GM12878 (cell line): ENCODE measurements at regions not wholly inside any gene's neighbourhood (a gene's known extent, or its start where the extent isn't known, plus 50 kb on each side); places are given as distances from the start of the nearest gene placed in this dataset.

Experiments used
- ATAC-seq: fragments of 200-7000 bp; cut with Tn5 transposase; 3 replicates; pipeline ENCODE4 v1.9.1; 2020; ENCODE audit warnings: mild to moderate bottlenecking, moderate library complexity
- BruUV-seq: library from RNA; stranded (reverse); fragments of 400-500 nt; replicated peaks from 2 replicates; lab custom pipeline; 2021; lab: Mats Ljungman, UMichigan
- CTCF ChIA-PET: fragments of 300-600 bp; sonication (Branson Sonifier 250); formaldehyde crosslinking; extraction: SDS; loops from one replicate; lab custom pipeline; 2021; ENCODE audit warnings: inconsistent platforms; lab: Yijun Ruan, JAX
- POLR2A ChIA-PET: fragments of 350-600 bp; formaldehyde crosslinking; extraction: SDS; loops from one replicate; lab custom pipeline; 2021; ENCODE audit warnings: inconsistent platforms; lab: Charles Lee
- RAD21 ChIA-PET: fragments of 300-600 bp; sonication (Branson Sonifier 250); formaldehyde crosslinking; loops from one replicate; lab custom pipeline; 2023; ENCODE audit warnings: antibody characterized with exemption; ENCODE audit not compliant: unreplicated experiment; lab: Charles Lee
- SMC1A ChIA-PET: fragments of 300-600 bp; sonication (Branson Sonifier 250); formaldehyde crosslinking; loops from one replicate; lab custom pipeline; 2023; ENCODE audit not compliant: unreplicated experiment, uncharacterized antibody; lab: Charles Lee
- DNase-seq: peaks from one replicate; pipeline ENCODE4 v3.0.0-alpha.2; 2011; ENCODE audit warnings: low read depth, low spot score
- FAIRE-seq: peaks from 3 replicates; lab custom pipeline; 2011; peaks lifted over from hg19 to GRCh38; lab: Jason Lieb, UNC
- H2AFZ ChIP-seq: 2 replicates; pipeline ENCODE4 v1.6.0; 2011; ENCODE audit warnings: low read depth, low read length, control low read depth; ENCODE audit not compliant: control insufficient read depth
- H3K27ac ChIP-seq: 2 replicates; pipeline ENCODE4 v1.5.1; 2011; ENCODE audit warnings: control low read depth; ENCODE audit not compliant: control insufficient read depth, insufficient read depth
- H3K27me3 ChIP-seq, 2 experiments: replicated peaks in 1 of 2; 2 replicates each; pipeline versions ENCODE4 v1.6.0 to v1.6.1; 2011; ENCODE audit warnings: low read length in 1 of 2; ENCODE audit not compliant: control insufficient read depth in 2 of 2, insufficient read depth in 2 of 2
- H3K36me3 ChIP-seq, 2 experiments: 2 replicates each; pipeline ENCODE4 v1.5.1; 2011; ENCODE audit warnings: low read length in 1 of 2; ENCODE audit not compliant: control insufficient read depth in 2 of 2, insufficient read depth in 2 of 2
- H3K4me1 ChIP-seq: 2 replicates; pipeline ENCODE4 v1.6.1; 2011; ENCODE audit warnings: mild to moderate bottlenecking, low read length, moderate library complexity, mixed read lengths; ENCODE audit not compliant: control insufficient read depth, insufficient read depth
- H3K4me2 ChIP-seq: 2 replicates; pipeline ENCODE4 v1.6.0; 2011; ENCODE audit warnings: control low read depth; ENCODE audit not compliant: control insufficient read depth, insufficient read depth
- H3K4me3 ChIP-seq: fragments of 200-600 bp; sonication (generic); 2 replicates; pipeline ENCODE4 v1.5.1; 2016
- H3K79me2 ChIP-seq: 2 replicates; pipeline ENCODE4 v1.6.0; 2011; ENCODE audit warnings: low read length; ENCODE audit not compliant: control insufficient read depth, insufficient read depth
- H3K9ac ChIP-seq: 2 replicates; pipeline ENCODE4 v1.8.0; 2011; ENCODE audit warnings: low read length, control low read depth, mixed read lengths; ENCODE audit not compliant: control insufficient read depth, insufficient read depth
- H3K9me3 ChIP-seq: replicated peaks from 3 replicates; pipeline ENCODE4 v1.5.1; 2011; ENCODE audit warnings: mild to moderate bottlenecking, low read length; ENCODE audit not compliant: control insufficient read depth, insufficient read depth
- H4K20me1 ChIP-seq: 2 replicates; pipeline ENCODE4 v1.6.0; 2011; ENCODE audit not compliant: control insufficient read depth, insufficient read depth
- ATF7 ChIP-seq: fragments of 450-650 bp; IDR thresholded peaks from 2 replicates; pipeline ENCODE4 v1.6.1; 2016; ENCODE audit warnings: low read depth, mild to moderate bottlenecking
- BMI1 ChIP-seq: fragments of 450-650 bp; IDR thresholded peaks from 2 replicates; pipeline ENCODE4 v1.6.1; 2016; ENCODE audit warnings: mild to moderate bottlenecking, moderate library complexity, borderline replicate concordance
- CREB1 ChIP-seq: IDR thresholded peaks from 2 replicates; pipeline ENCODE4 v1.6.1; 2012; ENCODE audit warnings: low read depth, mild to moderate bottlenecking, inconsistent platforms
- IKZF1 ChIP-seq: fragments of 450-650 bp; conservative IDR thresholded peaks from 2 replicates; pipeline ENCODE4 v1.6.1; 2017; ENCODE audit warnings: antibody characterized with exemption, mild to moderate bottlenecking
- NFYA ChIP-seq: IDR thresholded peaks from 2 replicates; pipeline ENCODE4 v1.6.1; 2011; ENCODE audit warnings: low read depth, mild to moderate bottlenecking, low read length, improper control_type of control experiment, borderline replicate concordance
- RAD21 ChIP-seq: IDR thresholded peaks from 2 replicates; pipeline ENCODE4 v1.6.1; 2011; ENCODE audit warnings: mild to moderate bottlenecking, low read depth, low read length, moderate library complexity; ENCODE audit not compliant: insufficient read depth
- RAD51 ChIP-seq: fragments of 450-650 bp; IDR thresholded peaks from 2 replicates; pipeline ENCODE4 v1.6.1; 2016; ENCODE audit warnings: moderate library complexity, mild to moderate bottlenecking, inconsistent platforms
- SMC3 ChIP-seq: IDR thresholded peaks from 2 replicates; pipeline ENCODE4 v1.6.1; 2011; ENCODE audit warnings: low read length, improper control_type of control experiment, borderline replicate concordance
- SREBF1 ChIP-seq: IDR thresholded peaks from 2 replicates; pipeline ENCODE4 v1.6.1; 2012; ENCODE audit warnings: mild to moderate bottlenecking, low read length
- WGBS: methylation state at CpG from one replicate; pipeline ENCODE4 v1.1.6; 2016; ENCODE audit warnings: low lambda C conversion rate; ENCODE audit not compliant: insufficient replicate concordance, insufficient coverage; ENCODE audit errors: missing lambda C conversion rate; 5-methylcytosine and 5-hydroxymethylcytosine counted together
- in situ Hi-C: fragments of 300-500 bp; cut with MboI; formaldehyde crosslinking; loops from 9 replicates; pipeline ENCODE4 v1.14.3; 2018; ENCODE audit warnings: mixed read lengths
- intact Hi-C: fragments of 100-400 bp; cut with micrococcal nuclease; formaldehyde crosslinking; loops from one replicate; pipeline ENCODE4 v1.14.2; 2022; ENCODE audit not compliant: unreplicated experiment
- TF ChIP-seq, protein P1 (sequence below): IDR thresholded peaks from 2 replicates; pipeline ENCODE4 v1.6.1; 2012; ENCODE audit warnings: low read depth, low read length, improper control_type of control experiment
- TF ChIP-seq, protein P2 (sequence below): fragments of 450-650 bp; IDR thresholded peaks from 2 replicates; pipeline ENCODE4 v1.6.1; 2017; ENCODE audit warnings: borderline replicate concordance
- TF ChIP-seq, protein P3 (sequence below): fragments of 450-650 bp; formaldehyde crosslinking; IDR thresholded peaks from 2 replicates; pipeline ENCODE4 v1.4.0; 2022; ENCODE audit warnings: mild to moderate bottlenecking, moderate library complexity
- TF ChIP-seq, protein P4 (sequence below): fragments of 150-350 bp; IDR thresholded peaks from 2 replicates; pipeline ENCODE4 v1.6.1; 2014; ENCODE audit warnings: mild to moderate bottlenecking, low read depth, low read length
- TF ChIP-seq, protein P5 (sequence below): fragments of 450-650 bp; IDR thresholded peaks from 2 replicates; pipeline ENCODE4 v1.6.1; 2017; ENCODE audit warnings: mild to moderate bottlenecking

DNA sequence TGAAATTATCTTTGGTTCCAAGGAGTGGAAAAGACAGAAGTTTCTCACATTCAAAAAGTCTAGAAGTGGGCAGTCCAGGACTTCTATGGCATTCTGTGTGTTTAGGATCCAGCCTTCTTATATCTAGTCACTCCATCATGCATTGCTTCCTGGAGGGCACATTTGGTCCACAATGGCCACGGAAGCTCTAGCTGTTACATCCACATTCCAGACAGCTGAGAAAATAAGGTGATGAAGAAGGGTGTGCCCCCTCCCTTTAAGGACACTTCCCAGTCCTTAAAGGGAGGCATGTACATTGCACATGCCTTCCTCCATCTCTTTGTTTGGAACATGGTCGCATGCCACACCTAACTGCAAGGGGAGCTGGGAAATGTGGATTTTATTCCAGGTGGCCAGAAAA lies 59.9 kb upstream of the BZW1 start:
- ATAC-seq (no peak), DNase-seq (no peak), FAIRE-seq (no peak)
- H3K79me2 ChIP-seq, result no peaks in the 10 kb centered on the region
- H2AFZ ChIP-seq, result no peak overlapping the region
- RAD21 ChIA-PET, result no interaction called here
- SMC1A ChIA-PET, result interaction anchor here (1.1 kb wide), 1 partner anchor 10 kb away, joined by 3 read pairs; no protein-coding TSS in a partner anchor
- H3K4me2 ChIP-seq, result no peak overlapping the region
- intact Hi-C loops, result no loop called here
- TF ChIP-seq CREB1 (no peak), NFYA (no peak), SREBF1 (no peak), SMC3 (no peak), RAD21 (no peak), IKZF1 (no peak), ATF7 (no peak), RAD51 (no peak), BMI1 (no peak)
- TF ChIP-seq, protein P1, sequence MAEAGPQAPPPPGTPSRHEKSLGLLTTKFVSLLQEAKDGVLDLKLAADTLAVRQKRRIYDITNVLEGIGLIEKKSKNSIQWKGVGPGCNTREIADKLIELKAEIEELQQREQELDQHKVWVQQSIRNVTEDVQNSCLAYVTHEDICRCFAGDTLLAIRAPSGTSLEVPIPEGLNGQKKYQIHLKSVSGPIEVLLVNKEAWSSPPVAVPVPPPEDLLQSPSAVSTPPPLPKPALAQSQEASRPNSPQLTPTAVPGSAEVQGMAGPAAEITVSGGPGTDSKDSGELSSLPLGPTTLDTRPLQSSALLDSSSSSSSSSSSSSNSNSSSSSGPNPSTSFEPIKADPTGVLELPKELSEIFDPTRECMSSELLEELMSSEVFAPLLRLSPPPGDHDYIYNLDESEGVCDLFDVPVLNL, result no peak
- TF ChIP-seq, protein P2, sequence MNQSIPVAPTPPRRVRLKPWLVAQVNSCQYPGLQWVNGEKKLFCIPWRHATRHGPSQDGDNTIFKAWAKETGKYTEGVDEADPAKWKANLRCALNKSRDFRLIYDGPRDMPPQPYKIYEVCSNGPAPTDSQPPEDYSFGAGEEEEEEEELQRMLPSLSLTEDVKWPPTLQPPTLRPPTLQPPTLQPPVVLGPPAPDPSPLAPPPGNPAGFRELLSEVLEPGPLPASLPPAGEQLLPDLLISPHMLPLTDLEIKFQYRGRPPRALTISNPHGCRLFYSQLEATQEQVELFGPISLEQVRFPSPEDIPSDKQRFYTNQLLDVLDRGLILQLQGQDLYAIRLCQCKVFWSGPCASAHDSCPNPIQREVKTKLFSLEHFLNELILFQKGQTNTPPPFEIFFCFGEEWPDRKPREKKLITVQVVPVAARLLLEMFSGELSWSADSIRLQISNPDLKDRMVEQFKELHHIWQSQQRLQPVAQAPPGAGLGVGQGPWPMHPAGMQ, result no peak
- TF ChIP-seq, protein P3, sequence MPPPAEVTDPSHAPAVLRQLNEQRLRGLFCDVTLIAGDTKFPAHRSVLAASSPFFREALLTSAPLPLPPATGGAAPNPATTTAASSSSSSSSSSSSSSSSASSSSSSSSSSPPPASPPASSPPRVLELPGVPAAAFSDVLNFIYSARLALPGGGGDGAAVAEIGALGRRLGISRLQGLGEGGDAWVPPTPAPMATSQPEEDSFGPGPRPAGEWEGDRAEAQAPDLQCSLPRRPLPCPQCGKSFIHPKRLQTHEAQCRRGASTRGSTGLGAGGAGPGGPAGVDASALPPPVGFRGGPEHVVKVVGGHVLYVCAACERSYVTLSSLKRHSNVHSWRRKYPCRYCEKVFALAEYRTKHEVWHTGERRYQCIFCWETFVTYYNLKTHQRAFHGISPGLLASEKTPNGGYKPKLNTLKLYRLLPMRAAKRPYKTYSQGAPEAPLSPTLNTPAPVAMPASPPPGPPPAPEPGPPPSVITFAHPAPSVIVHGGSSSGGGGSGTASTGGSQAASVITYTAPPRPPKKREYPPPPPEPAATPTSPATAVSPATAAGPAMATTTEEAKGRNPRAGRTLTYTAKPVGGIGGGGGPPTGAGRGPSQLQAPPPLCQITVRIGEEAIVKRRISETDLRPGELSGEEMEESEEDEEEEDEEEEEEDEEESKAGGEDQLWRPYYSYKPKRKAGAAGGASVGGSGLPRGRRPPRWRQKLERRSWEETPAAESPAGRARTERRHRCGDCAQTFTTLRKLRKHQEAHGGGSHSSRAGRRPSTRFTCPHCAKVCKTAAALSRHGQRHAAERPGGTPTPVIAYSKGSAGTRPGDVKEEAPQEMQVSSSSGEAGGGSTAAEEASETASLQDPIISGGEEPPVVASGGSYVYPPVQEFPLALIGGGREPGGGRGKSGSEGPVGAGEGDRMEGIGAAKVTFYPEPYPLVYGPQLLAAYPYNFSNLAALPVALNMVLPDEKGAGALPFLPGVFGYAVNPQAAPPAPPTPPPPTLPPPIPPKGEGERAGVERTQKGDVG (CRISPR knock-in tag), result no peak
- TF ChIP-seq, protein P4, sequence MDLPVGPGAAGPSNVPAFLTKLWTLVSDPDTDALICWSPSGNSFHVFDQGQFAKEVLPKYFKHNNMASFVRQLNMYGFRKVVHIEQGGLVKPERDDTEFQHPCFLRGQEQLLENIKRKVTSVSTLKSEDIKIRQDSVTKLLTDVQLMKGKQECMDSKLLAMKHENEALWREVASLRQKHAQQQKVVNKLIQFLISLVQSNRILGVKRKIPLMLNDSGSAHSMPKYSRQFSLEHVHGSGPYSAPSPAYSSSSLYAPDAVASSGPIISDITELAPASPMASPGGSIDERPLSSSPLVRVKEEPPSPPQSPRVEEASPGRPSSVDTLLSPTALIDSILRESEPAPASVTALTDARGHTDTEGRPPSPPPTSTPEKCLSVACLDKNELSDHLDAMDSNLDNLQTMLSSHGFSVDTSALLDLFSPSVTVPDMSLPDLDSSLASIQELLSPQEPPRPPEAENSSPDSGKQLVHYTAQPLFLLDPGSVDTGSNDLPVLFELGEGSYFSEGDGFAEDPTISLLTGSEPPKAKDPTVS, result no peak
- TF ChIP-seq, protein P5, sequence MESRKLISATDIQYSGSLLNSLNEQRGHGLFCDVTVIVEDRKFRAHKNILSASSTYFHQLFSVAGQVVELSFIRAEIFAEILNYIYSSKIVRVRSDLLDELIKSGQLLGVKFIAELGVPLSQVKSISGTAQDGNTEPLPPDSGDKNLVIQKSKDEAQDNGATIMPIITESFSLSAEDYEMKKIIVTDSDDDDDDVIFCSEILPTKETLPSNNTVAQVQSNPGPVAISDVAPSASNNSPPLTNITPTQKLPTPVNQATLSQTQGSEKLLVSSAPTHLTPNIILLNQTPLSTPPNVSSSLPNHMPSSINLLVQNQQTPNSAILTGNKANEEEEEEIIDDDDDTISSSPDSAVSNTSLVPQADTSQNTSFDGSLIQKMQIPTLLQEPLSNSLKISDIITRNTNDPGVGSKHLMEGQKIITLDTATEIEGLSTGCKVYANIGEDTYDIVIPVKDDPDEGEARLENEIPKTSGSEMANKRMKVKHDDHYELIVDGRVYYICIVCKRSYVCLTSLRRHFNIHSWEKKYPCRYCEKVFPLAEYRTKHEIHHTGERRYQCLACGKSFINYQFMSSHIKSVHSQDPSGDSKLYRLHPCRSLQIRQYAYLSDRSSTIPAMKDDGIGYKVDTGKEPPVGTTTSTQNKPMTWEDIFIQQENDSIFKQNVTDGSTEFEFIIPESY, result no peak
- POLR2A ChIA-PET, result no interaction called here
- H3K4me1 ChIP-seq, result no peaks in the 10 kb centered on the region
- no peaks in the 10 kb centered on the region for H3K36me3 ChIP-seq
- peaks cover 0 to 2% of the 10 kb centered on the region in 2 experiments; a peak in 2 of 4 replicates for H3K27me3 ChIP-seq
- no peaks in the 10 kb centered on the region for H3K9me3 ChIP-seq
- in situ Hi-C loops, result no loop called here
- 38% methylated on average over 2 of the region's 2 CpGs for WGBS
- H3K27ac ChIP-seq, result no peak overlapping the region
- H4K20me1 ChIP-seq, result no peaks in the 10 kb centered on the region
- CTCF ChIA-PET, result no interaction called here
- H3K9ac ChIP-seq, result no peak overlapping the region
- no peak overlapping the region for H3K4me3 ChIP-seq
- no TSS peak for BruUV-seq
